Kidney (tissue), 13 donors: ENCODE measurements at regions not wholly inside any gene's neighbourhood (a gene's known extent, or its start where the extent isn't known, plus 50 kb on each side); places are given as distances from the start of the nearest gene placed in this dataset.

Experiments used
- DNase-seq, 5 donors: peaks; one replicate each; pipeline ENCODE4 v3.0.0-alpha.2; 2013 to 2020
- FAIRE-seq: peaks from 2 replicates; lab custom pipeline; 2012; peaks lifted over from hg19 to GRCh38; lab: Jason Lieb, UNC
- H3K27ac ChIP-seq, 2 donors: one replicate each; pipeline ENCODE4 v1.7.0; 2013; ENCODE audit warnings: low read depth in 2 of 2, low read length in 2 of 2, inconsistent platforms in 1 of 2
- H3K27me3 ChIP-seq: one replicate; pipeline ENCODE4 v1.7.1; 2013; ENCODE audit warnings: low read length, inconsistent platforms; ENCODE audit not compliant: control insufficient read depth, insufficient read depth
- H3K36me3 ChIP-seq, 3 donors: one replicate each; pipeline versions ENCODE4 v1.7.0 to v1.7.1; 2013; ENCODE audit warnings: low read length in 3 of 3, control low read depth in 1 of 3, inconsistent platforms in 1 of 3; ENCODE audit not compliant: insufficient read depth in 3 of 3, control insufficient read depth in 2 of 3
- H3K4me1 ChIP-seq, 3 donors: one replicate each; pipeline versions ENCODE4 v1.7.0 to v1.7.1; 2013; ENCODE audit warnings: low read length in 3 of 3, inconsistent platforms in 1 of 3, low read depth in 1 of 3; ENCODE audit not compliant: control insufficient read depth in 2 of 3, insufficient read depth in 2 of 3
- H3K4me3 ChIP-seq, 3 donors: one replicate each; pipeline versions ENCODE4 v1.7.0 to v1.8.1; 2013; ENCODE audit warnings: low read length in 3 of 3, control low read depth in 1 of 3, inconsistent platforms in 1 of 3
- H3K9ac ChIP-seq, 3 donors: one replicate each; pipeline versions ENCODE4 v1.7.0 to v1.7.1; 2013; ENCODE audit warnings: low read length in 3 of 3, control low read depth in 1 of 3, inconsistent platforms in 1 of 3
- H3K9me3 ChIP-seq, 3 donors: one replicate each; pipeline versions ENCODE4 v1.7.0 to v1.7.1; 2013; ENCODE audit warnings: low read length in 3 of 3, control low read depth in 1 of 3, inconsistent platforms in 1 of 3; ENCODE audit not compliant: control insufficient read depth in 2 of 3, insufficient read depth in 1 of 3
- CTCF ChIP-seq: IDR thresholded peaks from 3 replicates; pipeline ENCODE4 v1.5.1; 2012; ENCODE audit warnings: mild to moderate bottlenecking, moderate library complexity, borderline replicate concordance; ENCODE audit not compliant: insufficient read depth; ENCODE audit errors: extremely low read depth
- intact Hi-C: fragments of 100-400 bp; cut with DNase I; formaldehyde crosslinking; loops from one replicate; pipeline ENCODE4 v1.11.1; 2022
- donor health status: control.
- donor health status: control.
- donor health status: control.
- donor health status: control.
- donor health status: control.
- donor health status: DM: yes; HTN: yes; CAD: no.
- donor health status: Normal renal cell carcinoma (clear cell type).

GRCh38 chr10:78540355-78541076 is 506.9 kb downstream of the RPS24 start:
- H3K9ac ChIP-seq, result no peak overlapping the region
- intact Hi-C loops, result no loop called here
- no peak for FAIRE-seq
- H3K36me3 ChIP-seq, result no peaks in the 10 kb centered on the region
- no peak overlapping the region for H3K27ac ChIP-seq
- no peak overlapping the region for H3K4me3 ChIP-seq
- H3K4me1 ChIP-seq, result peaks cover 0 to 4% (median 0%) of the 10 kb centered on the region in 3 donors
- DNase-seq, result peak in 1 of 5 donors; percentile 12
- no peaks in the 10 kb centered on the region for H3K9me3 ChIP-seq
- H3K27me3 ChIP-seq, result no peaks in the 10 kb centered on the region
- TF ChIP-seq CTCF, result no peak

GRCh38 chr10:78541481-78542140 is 507.9 kb downstream of the RPS24 start:
- no peak for TF ChIP-seq CTCF
- H3K36me3 ChIP-seq, result no peaks in the 10 kb centered on the region
- peaks cover 0 to 4% (median 0%) of the 10 kb centered on the region in 3 donors for H3K4me1 ChIP-seq
- no peak overlapping the region for H3K4me3 ChIP-seq
- peak in 2 of 5 donors; percentile 29 to 80 for DNase-seq
- no peaks in the 10 kb centered on the region for H3K27me3 ChIP-seq
- no peaks in the 10 kb centered on the region for H3K9me3 ChIP-seq
- FAIRE-seq, result no peak
- H3K27ac ChIP-seq, result no peak overlapping the region
- intact Hi-C loops, result no loop called here
- H3K9ac ChIP-seq, result no peak overlapping the region

- Histone ChIP-seq H3K4me1 (peaks cover 0 to 4% (median 0%) of the 10 kb centered on the region in 3 donors), H3K9ac (no peak overlapping the region), H3K27me3 (no peaks in the 10 kb centered on the region), H3K9me3 (no peaks in the 10 kb centered on the region), H3K27ac (peak overlapping the region in 1 of 2 donors; percentile 49), H3K36me3 (no peaks in the 10 kb centered on the region), H3K4me3 (no peak overlapping the region)
- FAIRE-seq, result no peak
- DNase-seq, result no peak
- intact Hi-C loops, result no loop called here
- no peak for TF ChIP-seq CTCF
Observed at GRCh38 chr10:78542141-78542489, 508.5 kb downstream of the RPS24 start.
